HL-60 (cell line): ENCODE measurements at regions not wholly inside any gene's neighbourhood (a gene's known extent, or its start where the extent isn't known, plus 50 kb on each side); places are given as distances from the start of the nearest gene placed in this dataset.

ENCODE experiments used
- GABPA ChIP-seq: IDR thresholded peaks from 2 replicates; pipeline ENCODE4 v1.6.1; 2012; ENCODE audit warnings: low read depth
- POLR2AphosphoS5 ChIP-seq: IDR thresholded peaks from 2 replicates; pipeline ENCODE4 v1.6.1; 2012; ENCODE audit warnings: low read depth
- TF ChIP-seq, protein P1 (sequence below): IDR thresholded peaks from one replicate; pipeline ENCODE4 v1.5.1; 2011; ENCODE audit warnings: low read length, control low read depth, inconsistent platforms; ENCODE audit not compliant: insufficient read depth
- TF ChIP-seq, protein P2 (sequence below): IDR thresholded peaks from 2 replicates; pipeline ENCODE4 v1.6.1; 2012; ENCODE audit warnings: low read depth; ENCODE audit not compliant: insufficient replicate concordance

DNA sequence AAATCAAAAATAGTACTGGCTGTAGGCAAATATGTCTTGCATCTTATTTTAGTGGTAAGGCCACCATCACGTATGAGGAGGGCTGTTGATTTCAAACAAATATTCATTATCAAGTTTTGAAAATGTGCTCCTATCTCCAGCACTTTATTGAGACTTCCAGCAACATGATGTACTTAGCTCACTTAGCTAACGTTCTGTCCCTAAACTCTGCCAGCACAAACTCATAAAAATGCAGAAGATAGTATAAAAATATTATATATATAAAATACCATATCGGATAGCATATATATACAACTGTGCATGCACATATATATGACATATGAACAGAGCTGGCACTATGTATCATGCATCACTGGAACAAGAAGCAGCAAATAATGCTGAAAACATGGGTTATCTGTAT lies 762.3 kb downstream of the C6orf118 start:
- TF ChIP-seq POLR2AphosphoS5 (no peak), GABPA (no peak)
- TF ChIP-seq, protein P1, sequence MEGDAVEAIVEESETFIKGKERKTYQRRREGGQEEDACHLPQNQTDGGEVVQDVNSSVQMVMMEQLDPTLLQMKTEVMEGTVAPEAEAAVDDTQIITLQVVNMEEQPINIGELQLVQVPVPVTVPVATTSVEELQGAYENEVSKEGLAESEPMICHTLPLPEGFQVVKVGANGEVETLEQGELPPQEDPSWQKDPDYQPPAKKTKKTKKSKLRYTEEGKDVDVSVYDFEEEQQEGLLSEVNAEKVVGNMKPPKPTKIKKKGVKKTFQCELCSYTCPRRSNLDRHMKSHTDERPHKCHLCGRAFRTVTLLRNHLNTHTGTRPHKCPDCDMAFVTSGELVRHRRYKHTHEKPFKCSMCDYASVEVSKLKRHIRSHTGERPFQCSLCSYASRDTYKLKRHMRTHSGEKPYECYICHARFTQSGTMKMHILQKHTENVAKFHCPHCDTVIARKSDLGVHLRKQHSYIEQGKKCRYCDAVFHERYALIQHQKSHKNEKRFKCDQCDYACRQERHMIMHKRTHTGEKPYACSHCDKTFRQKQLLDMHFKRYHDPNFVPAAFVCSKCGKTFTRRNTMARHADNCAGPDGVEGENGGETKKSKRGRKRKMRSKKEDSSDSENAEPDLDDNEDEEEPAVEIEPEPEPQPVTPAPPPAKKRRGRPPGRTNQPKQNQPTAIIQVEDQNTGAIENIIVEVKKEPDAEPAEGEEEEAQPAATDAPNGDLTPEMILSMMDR: no peak
- TF ChIP-seq, protein P2, sequence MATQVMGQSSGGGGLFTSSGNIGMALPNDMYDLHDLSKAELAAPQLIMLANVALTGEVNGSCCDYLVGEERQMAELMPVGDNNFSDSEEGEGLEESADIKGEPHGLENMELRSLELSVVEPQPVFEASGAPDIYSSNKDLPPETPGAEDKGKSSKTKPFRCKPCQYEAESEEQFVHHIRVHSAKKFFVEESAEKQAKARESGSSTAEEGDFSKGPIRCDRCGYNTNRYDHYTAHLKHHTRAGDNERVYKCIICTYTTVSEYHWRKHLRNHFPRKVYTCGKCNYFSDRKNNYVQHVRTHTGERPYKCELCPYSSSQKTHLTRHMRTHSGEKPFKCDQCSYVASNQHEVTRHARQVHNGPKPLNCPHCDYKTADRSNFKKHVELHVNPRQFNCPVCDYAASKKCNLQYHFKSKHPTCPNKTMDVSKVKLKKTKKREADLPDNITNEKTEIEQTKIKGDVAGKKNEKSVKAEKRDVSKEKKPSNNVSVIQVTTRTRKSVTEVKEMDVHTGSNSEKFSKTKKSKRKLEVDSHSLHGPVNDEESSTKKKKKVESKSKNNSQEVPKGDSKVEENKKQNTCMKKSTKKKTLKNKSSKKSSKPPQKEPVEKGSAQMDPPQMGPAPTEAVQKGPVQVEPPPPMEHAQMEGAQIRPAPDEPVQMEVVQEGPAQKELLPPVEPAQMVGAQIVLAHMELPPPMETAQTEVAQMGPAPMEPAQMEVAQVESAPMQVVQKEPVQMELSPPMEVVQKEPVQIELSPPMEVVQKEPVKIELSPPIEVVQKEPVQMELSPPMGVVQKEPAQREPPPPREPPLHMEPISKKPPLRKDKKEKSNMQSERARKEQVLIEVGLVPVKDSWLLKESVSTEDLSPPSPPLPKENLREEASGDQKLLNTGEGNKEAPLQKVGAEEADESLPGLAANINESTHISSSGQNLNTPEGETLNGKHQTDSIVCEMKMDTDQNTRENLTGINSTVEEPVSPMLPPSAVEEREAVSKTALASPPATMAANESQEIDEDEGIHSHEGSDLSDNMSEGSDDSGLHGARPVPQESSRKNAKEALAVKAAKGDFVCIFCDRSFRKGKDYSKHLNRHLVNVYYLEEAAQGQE: no peak
